PC-9 (cell line): ENCODE measurements at regions not wholly inside any gene's neighbourhood (a gene's known extent, or its start where the extent isn't known, plus 50 kb on each side); places are given as distances from the start of the nearest gene placed in this dataset.

Experiments
- BruUV-seq: library from RNA; stranded (reverse); fragments of 400-500 nt; replicated peaks from 2 replicates; lab custom pipeline; 2021; lab: Mats Ljungman, UMichigan
- CTCF ChIA-PET: fragments of 300-600 bp; sonication (Branson Sonifier 250); formaldehyde crosslinking; loops from one replicate; lab custom pipeline; 2022; ENCODE audit warnings: antibody characterized with exemption; lab: Charles Lee
- POLR2A ChIA-PET: fragments of 300-600 bp; sonication (Branson Sonifier 250); formaldehyde crosslinking; loops from one replicate; lab custom pipeline; 2022; ENCODE audit warnings: antibody characterized with exemption; ENCODE audit not compliant: unreplicated experiment; lab: Charles Lee
- DNase-seq, 2 experiments: peaks; one replicate each; pipeline versions ENCODE4 v3.0.0 to v3.0.0-alpha.2; 2015 to 2022; ENCODE audit warnings: mixed read lengths in 1 of 2
- H2AFZ ChIP-seq: fragments of 200-600 bp; sonication (generic); 2 replicates; pipeline ENCODE4 v1.8.1; 2017; ENCODE audit warnings: antibody characterized with exemption
- H3F3A ChIP-seq: fragments of 200-600 bp; sonication (generic); 2 replicates; pipeline ENCODE4 v1.8.1; 2017; ENCODE audit warnings: antibody characterized with exemption, mild to moderate bottlenecking, low read depth; ENCODE audit not compliant: insufficient read depth
- H3K27ac ChIP-seq: fragments of 200-600 bp; sonication (generic); 2 replicates; pipeline ENCODE4 v1.6.1; 2016; ENCODE audit warnings: mixed run types
- H3K27me3 ChIP-seq: fragments of 200-600 bp; sonication (generic); 2 replicates; pipeline ENCODE4 v1.6.1; 2016; ENCODE audit warnings: low read depth, mixed run types; ENCODE audit not compliant: insufficient read depth
- H3K36me3 ChIP-seq: fragments of 200-600 bp; sonication (generic); 2 replicates; pipeline ENCODE4 v1.6.1; 2016; ENCODE audit warnings: low read depth, mixed run types
- H3K4me1 ChIP-seq: fragments of 200-600 bp; sonication (generic); replicated peaks from 2 replicates; pipeline ENCODE4 v1.6.1; 2016; ENCODE audit warnings: mixed run types; ENCODE audit not compliant: insufficient read depth
- H3K4me2 ChIP-seq: fragments of 200-600 bp; sonication (generic); 2 replicates; pipeline ENCODE4 v1.6.1; 2017; ENCODE audit warnings: mixed run types
- H3K4me3 ChIP-seq: fragments of 200-600 bp; sonication (generic); 2 replicates; pipeline ENCODE4 v1.6.1; 2016; ENCODE audit warnings: mixed run types
- H3K79me2 ChIP-seq: fragments of 200-600 bp; sonication (generic); 2 replicates; pipeline ENCODE4 v1.6.1; 2017; ENCODE audit warnings: low read depth, mixed run types
- H3K9me2 ChIP-seq: fragments of 200-600 bp; sonication (generic); 2 replicates; pipeline ENCODE4 v1.8.1; 2017; ENCODE audit warnings: mild to moderate bottlenecking; ENCODE audit not compliant: insufficient read depth
- H3K9me3 ChIP-seq: fragments of 200-600 bp; sonication (generic); 2 replicates; pipeline ENCODE4 v1.8.1; 2016; ENCODE audit warnings: low read depth; ENCODE audit not compliant: insufficient read depth
- H4K20me1 ChIP-seq: fragments of 200-600 bp; sonication (generic); 2 replicates; pipeline ENCODE4 v1.8.1; 2017; ENCODE audit not compliant: insufficient read depth
- CTCF ChIP-seq: fragments of 200-600 bp; sonication (generic); conservative IDR thresholded peaks from 2 replicates; pipeline ENCODE4 v1.6.1; 2017; ENCODE audit warnings: mixed run types, antibody characterized with exemption, mild to moderate bottlenecking, moderate library complexity
- EZH2 ChIP-seq: fragments of 200-600 bp; sonication (generic); IDR thresholded peaks from 2 replicates; pipeline ENCODE4 v1.8.0; 2017; ENCODE audit warnings: antibody characterized with exemption, low read depth
- intact Hi-C: fragments of 100-400 bp; cut with micrococcal nuclease; formaldehyde crosslinking; loops from one replicate; pipeline ENCODE4 v1.10.0; 2022; ENCODE audit not compliant: unreplicated experiment

- Histone ChIP-seq H4K20me1 (no peaks in the 10 kb centered on the region), H3K4me3 (no peak overlapping the region), H3K9me3 (no peaks in the 10 kb centered on the region), H3K4me1 (peaks cover 13% of the 10 kb centered on the region; the same call in 1 of the 2 replicates), H3K9me2 (no peaks in the 10 kb centered on the region), H3K36me3 (no peaks in the 10 kb centered on the region), H3K27ac (no peak overlapping the region), H3K27me3 (no peaks in the 10 kb centered on the region), H3K4me2 (no peak overlapping the region), H2AFZ (no peak overlapping the region), H3K79me2 (no peaks in the 10 kb centered on the region), H3F3A (peaks cover 7% of the 10 kb centered on the region; the same call in 1 of the 2 replicates)
- DNase-seq: no peak
- TF ChIP-seq EZH2: no peak
- no peak for TF ChIP-seq CTCF
- BruUV-seq: no TSS peak
- intact Hi-C loops: no loop called here
- POLR2A ChIA-PET: no interaction called here
- CTCF ChIA-PET: interaction anchor here (0.7 kb wide), 1 partner anchor 78 kb away, joined by 9 read pairs; no protein-coding TSS in a partner anchor
Observed at GRCh38 chr13:30370146-30370545, 52.1 kb upstream of the UBE2L5 start.

- no peaks in the 10 kb centered on the region for H3K9me3 ChIP-seq
- no peak overlapping the region for H3K27ac ChIP-seq
- ChIA-PET POLR2A (interaction anchor here (0.7 kb wide), 1 partner anchor 234 kb away, joined by 4 read pairs; no protein-coding TSS in a partner anchor), CTCF (interaction anchor here (0.7 kb wide), 1 partner anchor 8 kb away, joined by 4 read pairs; no protein-coding TSS in a partner anchor)
- no peaks in the 10 kb centered on the region for H3K27me3 ChIP-seq
- peaks cover 13% of the 10 kb centered on the region; the same call in 1 of the 2 replicates for H3K4me1 ChIP-seq
- no peak for TF ChIP-seq CTCF
- TF ChIP-seq EZH2: no peak
- H3K4me3 ChIP-seq: no peak overlapping the region
- DNase-seq: no peak
- H4K20me1 ChIP-seq: no peaks in the 10 kb centered on the region
- H3F3A ChIP-seq: peaks cover 7% of the 10 kb centered on the region; the same call in 1 of the 2 replicates
- intact Hi-C loops: no loop called here
- no peaks in the 10 kb centered on the region for H3K79me2 ChIP-seq
- H3K9me2 ChIP-seq: no peaks in the 10 kb centered on the region
- BruUV-seq: no TSS peak
- no peaks in the 10 kb centered on the region for H3K36me3 ChIP-seq
- H3K4me2 ChIP-seq: no peak overlapping the region
- no peak overlapping the region for H2AFZ ChIP-seq
Observed at GRCh38 chr13:30370916-30371521, 51.3 kb upstream of the UBE2L5 start.

- intact Hi-C loops: no loop called here
- Histone ChIP-seq H4K20me1 (no peaks in the 10 kb centered on the region), H3F3A (peaks cover 7% of the 10 kb centered on the region; the same call in 1 of the 2 replicates), H3K4me3 (no peak overlapping the region), H3K9me2 (no peaks in the 10 kb centered on the region), H2AFZ (peak overlapping the region; percentile 69), H3K4me2 (peak overlapping the region; percentile 58), H3K9me3 (no peaks in the 10 kb centered on the region), H3K4me1 (peaks cover 15% of the 10 kb centered on the region), H3K79me2 (no peaks in the 10 kb centered on the region), H3K27me3 (no peaks in the 10 kb centered on the region), H3K36me3 (no peaks in the 10 kb centered on the region), H3K27ac (no peak overlapping the region)
- no TSS peak for BruUV-seq
- ChIA-PET POLR2A (interaction anchor here (0.5 to 0.7 kb wide), 3 partner anchors 96 to 782 kb away, joined by 4 to 8 read pairs (median 5); no protein-coding TSS in a partner anchor), CTCF (no interaction called here)
- DNase-seq: peak; percentile 32 to 82
- TF ChIP-seq CTCF (no peak), EZH2 (no peak)
Observed at GRCh38 chr13:30371649-30372265, 50.5 kb upstream of the UBE2L5 start.
